ENCODE measurements at regions not wholly inside any gene's neighbourhood (a gene's known extent, or its start where the extent isn't known, plus 50 kb on each side); places are given as distances from the start of the nearest gene placed in this dataset.

DNA sequence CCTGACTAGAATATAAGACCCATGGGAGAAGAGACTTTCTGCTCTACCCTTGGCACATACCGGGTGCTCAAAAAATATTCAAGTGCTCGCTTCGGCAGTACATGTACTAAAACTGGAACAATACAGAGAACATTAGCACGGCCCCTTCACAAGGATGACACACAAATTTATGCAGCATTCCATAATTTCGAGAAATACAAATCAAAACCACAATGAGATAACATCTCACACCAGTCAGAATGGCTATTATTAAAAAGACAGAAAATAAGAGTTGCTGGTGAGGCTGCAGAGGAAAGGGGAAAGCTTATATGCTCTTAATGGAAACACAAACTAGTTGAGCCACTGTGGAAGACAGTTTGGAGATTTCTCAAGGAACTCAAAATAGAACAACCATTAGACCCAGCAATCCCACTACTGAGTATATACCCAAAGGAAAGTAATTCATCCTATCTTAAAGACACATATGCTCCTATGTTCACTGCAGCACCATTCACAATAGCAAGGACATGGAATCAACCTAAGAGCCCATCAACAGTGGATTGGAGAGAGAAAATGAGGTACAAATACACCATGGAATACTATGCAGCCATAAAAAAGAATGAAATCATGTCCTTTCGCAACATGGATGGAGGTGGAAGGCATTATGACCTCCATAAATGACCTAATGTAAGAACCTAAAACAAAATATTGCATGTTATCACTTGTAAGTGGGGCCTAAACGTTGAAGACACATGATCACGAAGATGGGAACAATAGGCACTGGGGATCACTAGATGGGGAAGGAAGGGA, 71.6 kb upstream of the CYP1B1 start:
- no peak for DNase-seq
- H3K4me1 ChIP-seq, result no peaks in the 10 kb centered on the region
- TF ChIP-seq, protein P1, sequence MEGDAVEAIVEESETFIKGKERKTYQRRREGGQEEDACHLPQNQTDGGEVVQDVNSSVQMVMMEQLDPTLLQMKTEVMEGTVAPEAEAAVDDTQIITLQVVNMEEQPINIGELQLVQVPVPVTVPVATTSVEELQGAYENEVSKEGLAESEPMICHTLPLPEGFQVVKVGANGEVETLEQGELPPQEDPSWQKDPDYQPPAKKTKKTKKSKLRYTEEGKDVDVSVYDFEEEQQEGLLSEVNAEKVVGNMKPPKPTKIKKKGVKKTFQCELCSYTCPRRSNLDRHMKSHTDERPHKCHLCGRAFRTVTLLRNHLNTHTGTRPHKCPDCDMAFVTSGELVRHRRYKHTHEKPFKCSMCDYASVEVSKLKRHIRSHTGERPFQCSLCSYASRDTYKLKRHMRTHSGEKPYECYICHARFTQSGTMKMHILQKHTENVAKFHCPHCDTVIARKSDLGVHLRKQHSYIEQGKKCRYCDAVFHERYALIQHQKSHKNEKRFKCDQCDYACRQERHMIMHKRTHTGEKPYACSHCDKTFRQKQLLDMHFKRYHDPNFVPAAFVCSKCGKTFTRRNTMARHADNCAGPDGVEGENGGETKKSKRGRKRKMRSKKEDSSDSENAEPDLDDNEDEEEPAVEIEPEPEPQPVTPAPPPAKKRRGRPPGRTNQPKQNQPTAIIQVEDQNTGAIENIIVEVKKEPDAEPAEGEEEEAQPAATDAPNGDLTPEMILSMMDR (IDR thresholded peaks at IDR 0.05), result no peak
- no peaks in the 10 kb centered on the region for H3K27me3 ChIP-seq (ENCODE audit: insufficient read depth in 3 of 3, low read length in 2 of 3)
- no peaks in the 10 kb centered on the region for H3K36me3 ChIP-seq (ENCODE audit: insufficient read depth in 1 of 2, low read depth in 1 of 2)
- peak overlapping the region; percentile 57 for H3K27ac ChIP-seq
- 74 to 96% (median 92%) methylated on average over 8 of the region's 8 CpGs for WGBS, 3 donors
- intact Hi-C loops (cut with DNase I), result no loop called here
- no peak for ATAC-seq
- H3K4me3 ChIP-seq, result no peak overlapping the region
- no peaks in the 10 kb centered on the region for H3K9me3 ChIP-seq

DNA sequence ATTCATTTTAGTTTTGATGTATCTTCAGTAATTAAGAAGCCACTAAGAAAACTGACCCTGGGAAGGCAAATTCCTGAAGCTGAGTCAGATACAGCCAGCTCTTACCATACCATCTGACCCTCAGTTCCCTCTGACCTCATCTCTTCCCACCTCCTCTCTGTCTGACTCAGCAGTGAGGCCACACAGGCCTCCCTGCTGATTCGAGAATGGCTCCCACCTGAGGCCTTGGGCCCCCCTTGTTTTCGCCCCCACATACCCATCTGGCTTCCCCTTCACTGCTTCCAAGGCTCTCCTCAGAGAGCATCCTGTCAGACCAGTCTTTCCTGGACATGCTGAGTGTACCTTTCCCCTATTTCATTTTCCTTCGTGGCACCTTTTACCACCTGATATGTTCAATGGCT, 71.0 kb upstream of the CYP1B1 start:
- Histone ChIP-seq H3K27ac (peak overlapping the region; percentile 57), H3K4me3 (no peak overlapping the region), H3K36me3 (ENCODE audit: insufficient read depth in 1 of 2, low read depth in 1 of 2) (no peaks in the 10 kb centered on the region), H3K9me3 (no peaks in the 10 kb centered on the region), H3K4me1 (no peaks in the 10 kb centered on the region), H3K27me3 (ENCODE audit: insufficient read depth in 3 of 3, low read length in 2 of 3) (no peaks in the 10 kb centered on the region)
- ATAC-seq, result peak; percentile 55 to 77 (median 65)
- DNase-seq, result peak in 1 of 2 donors; percentile 34
- intact Hi-C loops (cut with DNase I), result no loop called here
- TF ChIP-seq, protein P1 (IDR thresholded peaks at IDR 0.05), result no peak
- 44 to 60% (median 52%) methylated on average over 3 of the region's 3 CpGs for WGBS, 3 donors

DNA sequence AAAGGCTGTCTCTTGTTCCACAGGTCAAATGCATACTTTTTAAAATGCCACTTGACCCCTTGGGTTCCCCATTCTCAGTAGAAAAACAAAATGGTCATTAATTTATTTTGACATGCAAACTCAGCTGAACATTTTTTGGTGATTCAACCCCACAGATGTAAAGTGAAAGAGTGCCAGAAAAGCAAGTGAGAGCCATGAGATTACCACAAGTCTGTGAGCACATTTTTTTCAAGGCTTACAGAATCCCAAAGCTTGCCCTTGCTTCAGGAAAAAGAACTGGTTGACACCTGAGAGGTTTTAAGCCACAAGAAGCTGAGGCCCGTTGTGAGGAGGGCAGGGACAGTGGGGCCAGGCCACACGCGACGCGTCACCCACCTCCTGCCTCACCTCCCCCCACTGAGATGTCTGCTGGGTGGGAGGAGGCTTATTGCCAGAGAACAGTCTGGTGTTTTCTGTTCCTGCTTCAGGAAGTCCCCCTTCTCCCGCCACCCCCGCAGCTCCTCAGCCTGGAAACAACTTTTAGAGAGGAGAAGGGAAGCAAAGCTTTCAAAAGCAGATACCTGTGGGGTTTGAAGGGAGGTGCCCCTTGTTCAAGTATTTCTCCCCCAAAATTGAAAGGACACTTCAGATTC, 70.4 kb upstream of the CYP1B1 start:
- H3K36me3 ChIP-seq (ENCODE audit: insufficient read depth in 1 of 2, low read depth in 1 of 2), result no peaks in the 10 kb centered on the region
- WGBS, 3 donors, result 23 to 27% (median 26%) methylated on average over 7 of the region's 7 CpGs
- ATAC-seq, result peak in 1 of 4 donors; percentile 57
- TF ChIP-seq, protein P1 (IDR thresholded peaks at IDR 0.05), result no peak
- no peaks in the 10 kb centered on the region for H3K27me3 ChIP-seq (ENCODE audit: insufficient read depth in 3 of 3, low read length in 2 of 3)
- intact Hi-C loops (cut with DNase I), result no loop called here
- no peaks in the 10 kb centered on the region for H3K9me3 ChIP-seq
- peak overlapping the region; percentile 57 for H3K27ac ChIP-seq
- H3K4me1 ChIP-seq, result no peaks in the 10 kb centered on the region
- DNase-seq, result peak; percentile 47 to 53
- H3K4me3 ChIP-seq, result no peak overlapping the region

DNA sequence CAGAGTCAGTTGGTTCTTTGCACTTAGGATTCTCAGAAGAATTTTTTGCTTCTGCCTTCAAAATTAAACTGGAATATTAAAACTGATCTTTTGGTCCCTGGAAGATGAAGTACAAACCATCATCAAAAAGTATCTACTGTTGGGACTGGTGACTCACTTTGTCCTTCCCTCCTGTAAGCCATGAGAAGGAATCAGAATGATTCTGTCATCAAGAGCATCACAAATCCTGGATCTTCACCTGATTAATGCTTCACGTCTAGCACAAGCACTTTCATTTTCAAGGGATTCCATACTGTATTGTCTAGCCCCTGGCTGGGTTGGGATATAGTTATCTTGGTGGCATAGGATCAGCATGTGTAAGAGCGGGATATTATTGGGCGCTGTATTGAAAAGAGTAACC, 69.3 kb upstream of the CYP1B1 start:
- ATAC-seq, result no peak
- no peaks in the 10 kb centered on the region for H3K27me3 ChIP-seq (ENCODE audit: insufficient read depth in 3 of 3, low read length in 2 of 3)
- 88 to 92% (median 91%) methylated on average over 3 of the region's 3 CpGs for WGBS, 3 donors
- intact Hi-C loops (cut with DNase I), result no loop called here
- TF ChIP-seq, protein P1 (IDR thresholded peaks at IDR 0.05), result no peak
- no peaks in the 10 kb centered on the region for H3K9me3 ChIP-seq
- H3K4me3 ChIP-seq, result no peak overlapping the region
- no peak overlapping the region for H3K27ac ChIP-seq
- no peaks in the 10 kb centered on the region for H3K36me3 ChIP-seq (ENCODE audit: insufficient read depth in 1 of 2, low read depth in 1 of 2)
- no peaks in the 10 kb centered on the region for H3K4me1 ChIP-seq
- DNase-seq, result no peak
